Fibroblast of lung (primary cell): ENCODE measurements at regions not wholly inside any gene's neighbourhood (a gene's known extent, or its start where the extent isn't known, plus 50 kb on each side); places are given as distances from the start of the nearest gene placed in this dataset.

ENCODE experiments used
- DNase-seq, 2 donors: peaks; one replicate each; pipeline versions ENCODE4 v3.0.0 to v3.0.0-alpha.2; 2010; ENCODE audit warnings: low read depth in 2 of 2
- H2AFZ ChIP-seq: 2 replicates; pipeline ENCODE4 v1.5.1; 2012; ENCODE audit warnings: low read length, control low read depth, inconsistent platforms
- H3K27ac ChIP-seq: 2 replicates; pipeline ENCODE4 v1.5.1; 2011; ENCODE audit warnings: low read length, control low read depth; ENCODE audit not compliant: insufficient read depth
- H3K27me3 ChIP-seq: 2 replicates; pipeline ENCODE4 v1.5.1; 2011; ENCODE audit warnings: mild to moderate bottlenecking, low read length; ENCODE audit not compliant: control insufficient read depth, insufficient read depth
- H3K36me3 ChIP-seq: 2 replicates; pipeline ENCODE4 v1.5.1; 2011; ENCODE audit warnings: low read length; ENCODE audit not compliant: control insufficient read depth, insufficient read depth
- H3K4me1 ChIP-seq: 2 replicates; pipeline ENCODE4 v1.5.1; 2011; ENCODE audit warnings: low read length; ENCODE audit not compliant: control insufficient read depth, insufficient read depth; ENCODE audit errors: extremely low read depth
- H3K4me2 ChIP-seq: 2 replicates; pipeline ENCODE4 v1.5.1; 2011; ENCODE audit warnings: low read length, control low read depth; ENCODE audit not compliant: insufficient read depth; ENCODE audit errors: extremely low read depth
- H3K4me3 ChIP-seq, 4 experiments: fragments of 200-600 bp in 1 of 4; sonication (generic) in 1 of 4; replicated peaks in 1 of 4; 2 replicates each; pipeline ENCODE4 v1.5.1; 2011 to 2016; ENCODE audit warnings: low read length in 4 of 4, low read depth in 3 of 4, mild to moderate bottlenecking in 3 of 4, control low read depth in 2 of 4, inconsistent platforms in 1 of 4, mixed read lengths in 1 of 4; ENCODE audit not compliant: insufficient read depth in 1 of 4; ENCODE audit errors: control extremely low read depth in 1 of 4
- H3K79me2 ChIP-seq: 2 replicates; pipeline ENCODE4 v1.5.1; 2012; ENCODE audit warnings: mild to moderate bottlenecking, low read length, inconsistent platforms; ENCODE audit not compliant: control insufficient read depth, insufficient read depth
- H3K9ac ChIP-seq: 2 replicates; pipeline ENCODE4 v1.5.1; 2011; ENCODE audit warnings: mild to moderate bottlenecking, low read length, control low read depth; ENCODE audit not compliant: insufficient read depth
- H3K9me3 ChIP-seq: 2 replicates; pipeline ENCODE4 v1.5.1; 2012; ENCODE audit warnings: low read depth, low read length; ENCODE audit not compliant: control insufficient read depth, insufficient read depth
- H4K20me1 ChIP-seq: 2 replicates; pipeline ENCODE4 v1.5.1; 2011; ENCODE audit warnings: low read length; ENCODE audit not compliant: control insufficient read depth, insufficient read depth; ENCODE audit errors: extremely low read depth
- EZH2 ChIP-seq: IDR thresholded peaks from 2 replicates; pipeline ENCODE4 v1.5.1; 2012; ENCODE audit warnings: low read length, control low read depth, mild to moderate bottlenecking; ENCODE audit errors: missing control alignments
- TF ChIP-seq, protein P1 (sequence below), 2 donors: IDR thresholded peaks in 1 of 2; conservative IDR thresholded peaks in 1 of 2; 1 replicate in 1 of 2; 2 replicates in 1 of 2; pipeline ENCODE4 v1.5.1; 2011 to 2012; ENCODE audit warnings: low read length in 2 of 2, control low read depth in 1 of 2, inconsistent platforms in 1 of 2, low read depth in 1 of 2, mild to moderate bottlenecking in 1 of 2

DNA sequence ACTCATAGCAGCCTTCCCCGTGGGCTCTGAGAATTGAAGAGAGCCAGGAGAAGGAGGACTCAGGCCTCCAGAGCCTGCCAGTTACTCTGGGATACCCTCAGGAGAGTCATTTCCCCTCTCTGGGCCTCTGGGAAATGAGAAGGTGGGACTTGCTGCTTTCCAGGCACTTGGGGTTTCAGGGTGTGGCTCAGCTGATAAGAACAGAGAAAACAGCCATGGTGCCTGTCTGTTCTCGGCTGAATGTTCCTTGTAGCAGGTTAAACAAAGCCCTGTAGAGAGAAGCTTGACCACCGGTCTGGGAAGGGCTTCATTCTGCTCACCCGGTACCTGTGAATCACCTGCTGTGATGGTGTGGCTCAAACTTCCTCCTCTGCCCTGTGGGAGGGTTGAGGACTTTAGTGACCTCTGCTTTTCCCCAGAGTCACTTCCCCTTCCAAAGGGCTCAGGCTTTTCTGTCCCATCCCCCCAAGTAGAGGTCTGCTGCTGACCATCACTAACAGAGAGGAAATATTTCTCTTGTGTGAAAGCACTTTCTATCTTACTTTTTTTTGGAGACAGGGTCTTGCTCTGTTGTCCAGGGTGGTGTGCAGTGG, 212.4 kb upstream of the GALNT17 start:
- no peak overlapping the region for H3K27ac ChIP-seq
- H3K27me3 ChIP-seq, result no peaks in the 10 kb centered on the region
- no peak overlapping the region for H3K9ac ChIP-seq
- no peaks in the 10 kb centered on the region for H3K79me2 ChIP-seq
- H3K4me2 ChIP-seq, result no peak overlapping the region
- no peaks in the 10 kb centered on the region for H3K4me1 ChIP-seq
- no peak overlapping the region for H2AFZ ChIP-seq
- TF ChIP-seq, protein P1, sequence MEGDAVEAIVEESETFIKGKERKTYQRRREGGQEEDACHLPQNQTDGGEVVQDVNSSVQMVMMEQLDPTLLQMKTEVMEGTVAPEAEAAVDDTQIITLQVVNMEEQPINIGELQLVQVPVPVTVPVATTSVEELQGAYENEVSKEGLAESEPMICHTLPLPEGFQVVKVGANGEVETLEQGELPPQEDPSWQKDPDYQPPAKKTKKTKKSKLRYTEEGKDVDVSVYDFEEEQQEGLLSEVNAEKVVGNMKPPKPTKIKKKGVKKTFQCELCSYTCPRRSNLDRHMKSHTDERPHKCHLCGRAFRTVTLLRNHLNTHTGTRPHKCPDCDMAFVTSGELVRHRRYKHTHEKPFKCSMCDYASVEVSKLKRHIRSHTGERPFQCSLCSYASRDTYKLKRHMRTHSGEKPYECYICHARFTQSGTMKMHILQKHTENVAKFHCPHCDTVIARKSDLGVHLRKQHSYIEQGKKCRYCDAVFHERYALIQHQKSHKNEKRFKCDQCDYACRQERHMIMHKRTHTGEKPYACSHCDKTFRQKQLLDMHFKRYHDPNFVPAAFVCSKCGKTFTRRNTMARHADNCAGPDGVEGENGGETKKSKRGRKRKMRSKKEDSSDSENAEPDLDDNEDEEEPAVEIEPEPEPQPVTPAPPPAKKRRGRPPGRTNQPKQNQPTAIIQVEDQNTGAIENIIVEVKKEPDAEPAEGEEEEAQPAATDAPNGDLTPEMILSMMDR (conservative IDR thresholded peaks at IDR 0.05 in 1 of 2, IDR thresholded peaks at IDR 0.05 in 1 of 2; ENCODE audit: low read depth in 1 of 2, low read length in 2 of 2), result no peak
- no peak for TF ChIP-seq EZH2
- no peaks in the 10 kb centered on the region for H3K9me3 ChIP-seq
- H4K20me1 ChIP-seq, result no peaks in the 10 kb centered on the region
- no peak for DNase-seq
- no peaks in the 10 kb centered on the region for H3K36me3 ChIP-seq
- no peak overlapping the region for H3K4me3 ChIP-seq

- H3K9ac ChIP-seq, result no peak overlapping the region
- H3K79me2 ChIP-seq, result no peaks in the 10 kb centered on the region
- no peaks in the 10 kb centered on the region for H3K9me3 ChIP-seq
- no peak overlapping the region for H3K27ac ChIP-seq
- no peak overlapping the region for H3K4me2 ChIP-seq
- no peak overlapping the region for H2AFZ ChIP-seq
- H3K36me3 ChIP-seq, result no peaks in the 10 kb centered on the region
- H3K4me1 ChIP-seq, result no peaks in the 10 kb centered on the region
- H4K20me1 ChIP-seq, result no peaks in the 10 kb centered on the region
- H3K27me3 ChIP-seq, result no peaks in the 10 kb centered on the region
- H3K4me3 ChIP-seq, result no peak overlapping the region
- TF ChIP-seq EZH2, result no peak
- DNase-seq, result no peak
These were observed 211.1 kb upstream of the GALNT17 start for GRCh38 chr7:70920876-70921275.

GRCh38 chr7:70923181-70923845, 208.6 kb upstream of the GALNT17 start:
- no peaks in the 10 kb centered on the region for H3K79me2 ChIP-seq
- H4K20me1 ChIP-seq, result no peaks in the 10 kb centered on the region
- H3K4me1 ChIP-seq, result no peaks in the 10 kb centered on the region
- no peaks in the 10 kb centered on the region for H3K9me3 ChIP-seq
- H3K4me2 ChIP-seq, result no peak overlapping the region
- H3K27ac ChIP-seq, result no peak overlapping the region
- H3K36me3 ChIP-seq, result no peaks in the 10 kb centered on the region
- no peak for DNase-seq
- no peak overlapping the region for H3K4me3 ChIP-seq
- no peak overlapping the region for H3K9ac ChIP-seq
- no peak for TF ChIP-seq EZH2
- TF ChIP-seq, protein P1 (conservative IDR thresholded peaks at IDR 0.05 in 1 of 2, IDR thresholded peaks at IDR 0.05 in 1 of 2; ENCODE audit: low read depth in 1 of 2, low read length in 2 of 2), result no peak
- H3K27me3 ChIP-seq, result no peaks in the 10 kb centered on the region
- H2AFZ ChIP-seq, result no peak overlapping the region
